ENCODE measurements at regions not wholly inside any gene's neighbourhood (a gene's known extent, or its start where the extent isn't known, plus 50 kb on each side); places are given as distances from the start of the nearest gene placed in this dataset.
A peak's percentile ranks its signal among the peaks of the same experiment; 100 is the strongest.

- DNase-seq: peak in 8 of 56 donors; percentile 5 to 44 (median 14)
Observed at GRCh38 chr5:136811551-136811950, 446.2 kb upstream of the TRPC7 start.

- DNase-seq: no peak
Observed at GRCh38 chr5:136811086-136811485, 445.7 kb upstream of the TRPC7 start.

- peak in 7 of 56 donors; percentile 0 to 23 (median 10) for DNase-seq
Observed at GRCh38 chr5:136810261-136810801, 445.0 kb upstream of the TRPC7 start.

GRCh38 chr5:136809382-136809781 is 444.0 kb upstream of the TRPC7 start:
- no peak for DNase-seq

- DNase-seq: peak in 1 of 56 donors; percentile 11
Observed at GRCh38 chr5:136808756-136809155, 443.4 kb upstream of the TRPC7 start.

- no peak for DNase-seq
Observed at GRCh38 chr5:136805466-136805865, 440.1 kb upstream of the TRPC7 start.

- peak in 7 of 56 donors; percentile 7 to 45 (median 23) for DNase-seq
Observed at GRCh38 chr5:136802383-136802782, 437.0 kb upstream of the TRPC7 start.

GRCh38 chr5:136799806-136800372 is 434.5 kb upstream of the TRPC7 start:
- no peak for DNase-seq

- DNase-seq: no peak
Observed at GRCh38 chr5:136793300-136793699, 428.0 kb upstream of the TRPC7 start.

GRCh38 chr5:136781464-136781863 is 416.1 kb upstream of the TRPC7 start:
- DNase-seq: no peak

- DNase-seq: no peak
Observed at GRCh38 chr5:136780518-136780917, 415.2 kb upstream of the TRPC7 start.

GRCh38 chr5:136776022-136776927 is 410.9 kb upstream of the TRPC7 start:
- no peak for DNase-seq

- DNase-seq: no peak
Observed at GRCh38 chr5:136772491-136772890, 407.1 kb upstream of the TRPC7 start.

- peak in 46 of 56 donors; percentile 12 to 80 (median 41) for DNase-seq
Observed at GRCh38 chr5:136769900-136770684, 404.7 kb upstream of the TRPC7 start.

GRCh38 chr5:136769093-136769492 is 403.7 kb upstream of the TRPC7 start:
- no peak for DNase-seq

- no peak for DNase-seq
Observed at GRCh38 chr5:136768457-136768856, 403.1 kb upstream of the TRPC7 start.

- DNase-seq: no peak
Observed at GRCh38 chr5:136766456-136766855, 401.1 kb upstream of the TRPC7 start.

GRCh38 chr5:136764601-136765000 is 399.3 kb upstream of the TRPC7 start:
- DNase-seq: no peak

- no peak for DNase-seq
Observed at GRCh38 chr5:136763548-136763947, 398.2 kb upstream of the TRPC7 start.

- DNase-seq: peak in 12 of 56 donors; percentile 3 to 59 (median 26)
Observed at GRCh38 chr5:136754216-136754615, 388.9 kb upstream of the TRPC7 start.

GRCh38 chr5:136750224-136750862 is 385.0 kb upstream of the TRPC7 start:
- DNase-seq: peak in 14 of 56 donors; percentile 3 to 46 (median 17)

All from amygdala (tissue), 56 donors.